Adipocyte (in vitro differentiated cells): ENCODE measurements at regions not wholly inside any gene's neighbourhood (a gene's known extent, or its start where the extent isn't known, plus 50 kb on each side); places are given as distances from the start of the nearest gene placed in this dataset.
"Not testable (repeated sequence)": the region's sequence is repeated elsewhere in the genome, so short reads cannot be mapped to it uniquely, and the experiment has no call there.

ENCODE experiments used
- DNase-seq: peaks from one replicate; pipeline ENCODE4 v3.0.0-alpha.2; 2015; ENCODE audit warnings: low read depth
- H3K27me3 ChIP-seq: replicated peaks from 2 replicates; pipeline ENCODE4 v1.7.0; 2013; ENCODE audit warnings: mild to moderate bottlenecking, low read length, moderate library complexity; ENCODE audit not compliant: control insufficient read depth, insufficient read depth
- H3K36me3 ChIP-seq: 2 replicates; pipeline ENCODE4 v1.7.0; 2013; ENCODE audit warnings: low read length, mild to moderate bottlenecking, moderate library complexity; ENCODE audit not compliant: control insufficient read depth, insufficient read depth, severe bottlenecking
- H3K4me1 ChIP-seq: 2 replicates; pipeline ENCODE4 v1.7.0; 2013; ENCODE audit warnings: mild to moderate bottlenecking, low read length, moderate library complexity; ENCODE audit not compliant: control insufficient read depth, insufficient read depth
- H3K4me3 ChIP-seq: 2 replicates; pipeline ENCODE4 v1.7.0; 2013; ENCODE audit warnings: mild to moderate bottlenecking, low read length, moderate library complexity
- H3K9ac ChIP-seq: 2 replicates; pipeline ENCODE4 v1.7.0; 2013; ENCODE audit warnings: mild to moderate bottlenecking, low read length, moderate library complexity
- H3K9me3 ChIP-seq: 2 replicates; pipeline ENCODE4 v1.7.0; 2013; ENCODE audit warnings: mild to moderate bottlenecking, low read length, moderate library complexity; ENCODE audit not compliant: control insufficient read depth

GRCh38 chr1:233459470-233459945 lies 132.0 kb downstream of the MAP3K21 start:
- Histone ChIP-seq H3K36me3 (no peaks in the 10 kb centered on the region), H3K27me3 (no peaks in the 10 kb centered on the region), H3K4me1 (no peaks in the 10 kb centered on the region), H3K9me3 (peaks cover 4% of the 10 kb centered on the region), H3K4me3 (no peak overlapping the region), H3K9ac (no peak overlapping the region)
- no peak for DNase-seq

DNA sequence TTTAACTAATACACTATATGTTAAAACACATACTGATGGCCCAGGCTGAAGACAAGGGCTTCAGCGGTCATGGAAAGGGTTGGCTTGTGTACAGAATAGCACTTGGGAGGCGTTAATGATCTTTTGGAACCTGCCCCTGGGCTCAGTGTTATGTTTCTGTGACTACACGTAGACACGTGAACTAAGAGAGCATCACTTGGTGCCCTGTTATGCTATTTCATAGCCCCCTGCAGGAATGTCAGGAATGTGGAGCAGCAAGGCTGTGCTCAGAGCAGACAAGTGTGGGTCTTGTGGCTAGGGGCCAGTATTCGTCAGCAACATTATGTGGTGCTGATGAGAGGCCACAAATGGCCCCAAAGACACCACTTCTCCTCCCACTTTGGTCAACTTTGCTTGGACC lies 132.4 kb downstream of the MAP3K21 start:
- H3K36me3 ChIP-seq: no peaks in the 10 kb centered on the region
- H3K4me1 ChIP-seq: no peaks in the 10 kb centered on the region
- no peak overlapping the region for H3K4me3 ChIP-seq
- peaks cover 6% of the 10 kb centered on the region for H3K9me3 ChIP-seq
- H3K9ac ChIP-seq: no peak overlapping the region
- DNase-seq: no peak
- no peaks in the 10 kb centered on the region for H3K27me3 ChIP-seq

DNA sequence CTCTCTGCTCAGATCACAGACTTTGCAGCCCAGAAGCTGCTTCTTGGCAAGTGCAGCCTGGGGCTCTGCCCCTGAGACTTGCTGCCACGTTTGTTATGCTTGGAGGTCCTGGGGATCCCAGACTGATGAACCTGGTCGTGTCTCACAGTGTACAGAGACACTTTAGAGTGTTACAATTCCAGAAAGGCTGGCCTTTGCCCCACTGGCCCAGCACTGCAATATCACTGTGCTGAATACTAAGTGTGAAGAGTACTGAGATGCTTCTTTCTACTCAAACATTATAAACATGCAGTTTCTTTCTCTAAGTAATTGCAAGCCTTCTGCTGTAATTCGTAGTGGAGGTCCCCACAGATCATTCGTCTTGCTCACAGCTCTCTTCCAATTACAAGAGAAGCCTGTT lies 133.2 kb downstream of the MAP3K21 start:
- Histone ChIP-seq H3K9ac (no peak overlapping the region), H3K9me3 (peaks cover 10% of the 10 kb centered on the region), H3K36me3 (no peaks in the 10 kb centered on the region), H3K4me1 (no peaks in the 10 kb centered on the region), H3K27me3 (no peaks in the 10 kb centered on the region), H3K4me3 (no peak overlapping the region)
- no peak for DNase-seq

DNA sequence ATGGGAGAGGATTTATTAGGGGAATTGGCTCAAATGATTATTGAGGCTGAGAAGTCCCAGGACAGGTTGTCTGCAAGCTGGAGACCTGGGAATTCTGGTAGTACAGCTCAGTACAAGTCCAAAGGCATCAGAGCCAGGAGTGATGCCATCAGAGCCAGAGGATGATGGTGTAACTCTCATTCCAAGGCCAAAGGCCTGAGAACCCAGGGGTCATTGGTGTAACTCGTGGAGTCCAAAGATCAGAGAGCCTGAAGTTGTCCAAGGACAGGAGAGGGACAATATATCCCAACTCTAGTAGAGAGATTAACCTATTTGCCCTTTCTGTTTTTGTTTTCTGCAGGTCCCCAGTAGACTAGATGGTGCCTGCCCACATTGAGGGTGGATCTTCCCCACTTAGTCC lies 134.3 kb downstream of the MAP3K21 start:
- Histone ChIP-seq H3K27me3 (no peaks in the 10 kb centered on the region), H3K9ac (no peak overlapping the region), H3K4me1 (no peaks in the 10 kb centered on the region), H3K36me3 (no peaks in the 10 kb centered on the region), H3K4me3 (no peak overlapping the region), H3K9me3 (peaks cover 10% of the 10 kb centered on the region)
- DNase-seq: no peak

DNA sequence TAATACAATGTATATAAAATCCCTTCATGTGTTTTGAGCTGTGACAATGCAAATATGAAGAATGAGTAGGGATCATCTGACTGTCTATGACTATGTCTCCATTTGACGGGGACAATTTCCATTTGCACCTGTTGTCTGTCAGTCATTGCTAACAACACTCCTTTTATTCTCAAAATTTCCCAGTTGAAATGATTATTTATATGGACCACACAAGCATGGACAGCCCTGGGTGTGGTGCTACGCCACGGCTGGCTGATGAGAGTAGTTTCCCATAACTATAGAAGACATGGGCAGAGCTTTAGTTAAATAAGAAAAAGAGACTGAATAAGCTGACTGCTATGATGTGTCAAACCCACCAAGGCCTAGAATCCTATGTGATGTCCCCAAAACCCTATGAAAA lies 135.8 kb downstream of the MAP3K21 start:
- no peak for DNase-seq
- Histone ChIP-seq H3K36me3 (no peaks in the 10 kb centered on the region), H3K4me1 (no peaks in the 10 kb centered on the region), H3K27me3 (no peaks in the 10 kb centered on the region), H3K4me3 (no peak overlapping the region), H3K9me3 (peaks cover 10% of the 10 kb centered on the region), H3K9ac (no peak overlapping the region)

- no peak for DNase-seq
- Histone ChIP-seq H3K4me3 (no peak overlapping the region), H3K9ac (no peak overlapping the region), H3K9me3 (peaks cover 10% of the 10 kb centered on the region), H3K27me3 (no peaks in the 10 kb centered on the region), H3K36me3 (no peaks in the 10 kb centered on the region), H3K4me1 (no peaks in the 10 kb centered on the region)
Measured at GRCh38 chr1:233465745-233466343, 138.3 kb downstream of the MAP3K21 start.

DNA sequence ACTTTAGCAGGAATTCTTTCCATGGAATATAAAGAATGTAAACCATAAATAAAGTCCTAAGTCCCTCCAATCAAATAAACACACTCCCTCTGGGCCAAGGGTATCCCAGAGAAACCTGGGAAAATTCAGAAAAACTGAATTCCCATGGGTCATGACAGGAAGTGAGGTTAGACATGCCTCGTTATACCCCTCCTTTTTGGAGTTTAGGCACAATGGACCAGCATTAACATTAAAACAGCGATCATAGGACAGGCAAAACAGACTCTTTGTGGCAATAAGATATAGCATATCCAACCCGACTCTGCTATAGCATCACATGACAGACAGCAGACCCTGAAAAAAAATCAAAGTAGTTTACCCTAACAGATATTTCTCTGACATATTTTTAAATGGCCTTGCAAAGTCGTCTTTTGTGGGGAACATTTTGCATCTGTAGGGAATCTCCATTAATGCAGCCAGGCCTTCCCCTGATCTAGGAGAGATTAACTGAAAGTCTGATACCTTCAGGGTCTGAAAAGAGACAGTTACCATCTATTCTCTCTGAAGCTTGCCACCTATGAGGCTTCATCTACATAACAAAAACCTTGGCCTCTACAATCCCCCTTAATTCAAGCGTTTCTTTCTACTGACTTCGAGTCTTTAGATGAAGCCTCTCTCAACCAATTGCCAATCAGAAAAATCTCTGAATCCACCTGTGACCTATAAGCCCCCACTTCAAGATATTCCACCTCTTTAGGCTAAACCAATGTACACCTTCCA lies 143.0 kb upstream of the KCNK1 start:
- Histone ChIP-seq H3K36me3 (no peaks in the 10 kb centered on the region), H3K9me3 (no peaks in the 10 kb centered on the region), H3K9ac (no peak overlapping the region), H3K27me3 (peaks cover 6% of the 10 kb centered on the region), H3K4me3 (no peak overlapping the region), H3K4me1 (no peaks in the 10 kb centered on the region)
- DNase-seq: no peak

- H3K4me3 ChIP-seq, H3K4me1 ChIP-seq, H3K36me3 ChIP-seq, DNase-seq, H3K9me3 ChIP-seq, H3K27me3 ChIP-seq, H3K9ac ChIP-seq: not testable (repeated sequence)
Measured at GRCh38 chr1:233471851-233472250, 142.1 kb upstream of the KCNK1 start.

- H3K4me3 ChIP-seq, H3K9me3 ChIP-seq: not testable (repeated sequence)
Measured at GRCh38 chr1:233472796-233473195, 141.1 kb upstream of the KCNK1 start.

GRCh38 chr1:233473549-233474204 lies 140.2 kb upstream of the KCNK1 start:
- Histone ChIP-seq H3K4me3 (no peak overlapping the region), H3K27me3 (peaks cover 6% of the 10 kb centered on the region), H3K9ac (no peak overlapping the region), H3K9me3 (no peaks in the 10 kb centered on the region), H3K4me1 (no peaks in the 10 kb centered on the region), H3K36me3 (no peaks in the 10 kb centered on the region)
- DNase-seq: no peak

More at GRCh38 chr1:233472796-233473195, 141.1 kb upstream of the KCNK1 start:
- not testable (repeated sequence) for H3K9ac ChIP-seq, DNase-seq, H3K27me3 ChIP-seq, H3K36me3 ChIP-seq, H3K4me1 ChIP-seq

- Histone ChIP-seq H3K9ac (no peak overlapping the region), H3K4me1 (no peaks in the 10 kb centered on the region), H3K27me3 (peaks cover 6% of the 10 kb centered on the region), H3K4me3 (no peak overlapping the region), H3K9me3 (no peaks in the 10 kb centered on the region), H3K36me3 (no peaks in the 10 kb centered on the region)
- DNase-seq: no peak
Measured at GRCh38 chr1:233477359-233477758, 136.5 kb upstream of the KCNK1 start.
